Naive thymus-derived CD8-positive, alpha-beta T cell (primary cell): ENCODE measurements at regions not wholly inside any gene's neighbourhood (a gene's known extent, or its start where the extent isn't known, plus 50 kb on each side); places are given as distances from the start of the nearest gene placed in this dataset.
A peak's percentile ranks its signal among the peaks of the same experiment; 100 is the strongest.
"Not testable (repeated sequence)": the region's sequence is repeated elsewhere in the genome, so short reads cannot be mapped to it uniquely, and the experiment has no call there.

Experiments
- ATAC-seq, 2 donors: fragments of 150-1000 bp; cut with Tn5 transposase in 1 of 2; sonication (Bioruptor Pico), chemical (Tn5 transposase) in 1 of 2; 1 replicate in 1 of 2; 2 replicates in 1 of 2; pipeline ENCODE4 v1.10.0; 2021; ENCODE audit warnings: mild to moderate bottlenecking in 2 of 2, moderate library complexity in 2 of 2
- POLR2A ChIA-PET: fragments of 350-600 bp; sonication (Branson Sonifier 250); formaldehyde crosslinking; loops from one replicate; lab custom pipeline; 2021; ENCODE audit warnings: antibody characterized with exemption; lab: Charles Lee
- DNase-seq, 10 donors: peaks; one replicate each; pipeline versions ENCODE4 v3.0.0 to v3.0.0-alpha.2; 2020 to 2022
- H3K27ac Mint-ChIP-seq, 10 donors: one replicate each; pipeline ENCODE4 v1.8.0; 2020 to 2022; ENCODE audit warnings: mild to moderate bottlenecking in 10 of 10, mixed read lengths in 10 of 10, moderate library complexity in 4 of 10, inconsistent platforms in 1 of 10
- H3K27me3 Mint-ChIP-seq, 5 donors: one replicate each; pipeline ENCODE4 v1.8.0; 2021 to 2022; ENCODE audit warnings: mixed read lengths in 5 of 5
- H3K36me3 Mint-ChIP-seq, 3 donors: one replicate each; pipeline ENCODE4 v1.8.0; 2020 to 2022; ENCODE audit warnings: mixed read lengths in 3 of 3, mild to moderate bottlenecking in 2 of 3, inconsistent platforms in 1 of 3
- H3K4me1 Mint-ChIP-seq, 4 donors: one replicate each; pipeline ENCODE4 v1.8.0; 2021 to 2022; ENCODE audit warnings: mixed read lengths in 4 of 4
- H3K4me3 Mint-ChIP-seq, 10 donors: one replicate each; pipeline ENCODE4 v1.8.0; 2020 to 2022; ENCODE audit warnings: mild to moderate bottlenecking in 10 of 10, mixed read lengths in 10 of 10, moderate library complexity in 6 of 10, inconsistent platforms in 1 of 10
- H3K9me3 Mint-ChIP-seq, 9 donors: one replicate each; pipeline ENCODE4 v1.8.0; 2020 to 2022; ENCODE audit warnings: mixed read lengths in 9 of 9, mild to moderate bottlenecking in 3 of 9, inconsistent platforms in 1 of 9, moderate library complexity in 1 of 9

- peak in 1 of 10 donors; percentile 20 for DNase-seq
- peaks cover 0 to 33% (median 7%) of the 10 kb centered on the region in 9 donors for H3K9me3 Mint-ChIP-seq
- H3K4me3 Mint-ChIP-seq, result peak overlapping the region in 3 of 10 donors; percentile 9 to 46 (median 22)
- H3K36me3 Mint-ChIP-seq, result peaks cover 0 to 8% (median 2%) of the 10 kb centered on the region in 3 donors
- POLR2A ChIA-PET, result no interaction called here
- peak overlapping the region in 5 of 10 donors; percentile 42 to 85 (median 76) for H3K27ac Mint-ChIP-seq
- ATAC-seq, result peak in 1 of 2 donors; percentile 54
- no peaks in the 10 kb centered on the region for H3K27me3 Mint-ChIP-seq
- H3K4me1 Mint-ChIP-seq, result peaks cover 3 to 13% (median 7%) of the 10 kb centered on the region in 4 donors
Observed at GRCh38 chr21:21997390-21998333, 999.5 kb downstream of the NCAM2 start.

- H3K9me3 Mint-ChIP-seq, result peaks cover 0 to 16% (median 0%) of the 10 kb centered on the region in 9 donors
- DNase-seq (no peak), ATAC-seq (no peak)
- H3K27ac Mint-ChIP-seq, result no peak overlapping the region
- no peak overlapping the region for H3K4me3 Mint-ChIP-seq
- H3K27me3 Mint-ChIP-seq, result no peaks in the 10 kb centered on the region
- H3K36me3 Mint-ChIP-seq, result no peaks in the 10 kb centered on the region
- H3K4me1 Mint-ChIP-seq, result no peaks in the 10 kb centered on the region
- POLR2A ChIA-PET, result no interaction called here
Observed at GRCh38 chr21:22019766-22020165, 1021.6 kb downstream of the NCAM2 start.

GRCh38 chr21:22020221-22020620, 1022.0 kb downstream of the NCAM2 start:
- no peak overlapping the region for H3K4me3 Mint-ChIP-seq
- no peaks in the 10 kb centered on the region for H3K4me1 Mint-ChIP-seq

GRCh38 chr21:22023896-22024295, 1025.7 kb downstream of the NCAM2 start:
- not testable (repeated sequence) for H3K9me3 Mint-ChIP-seq, H3K27ac Mint-ChIP-seq

More at GRCh38 chr21:22020221-22020620, 1022.0 kb downstream of the NCAM2 start:
- Mint-ChIP-seq H3K27me3 (no peaks in the 10 kb centered on the region), H3K9me3 (peaks cover 0 to 14% (median 0%) of the 10 kb centered on the region in 9 donors), H3K27ac (no peak overlapping the region), H3K36me3 (no peaks in the 10 kb centered on the region)
- ATAC-seq (no peak), DNase-seq (no peak)
- POLR2A ChIA-PET, result no interaction called here

GRCh38 chr21:22044431-22044830, 1046.2 kb downstream of the NCAM2 start:
- Mint-ChIP-seq H3K36me3 (no peaks in the 10 kb centered on the region), H3K27ac (no peak overlapping the region), H3K4me3 (no peak overlapping the region), H3K9me3 (peaks cover 0 to 5% (median 1%) of the 10 kb centered on the region in 9 donors), H3K27me3 (no peaks in the 10 kb centered on the region), H3K4me1 (no peaks in the 10 kb centered on the region)
- DNase-seq, result no peak
- POLR2A ChIA-PET, result no interaction called here
- no peak for ATAC-seq

More at GRCh38 chr21:22023896-22024295, 1025.7 kb downstream of the NCAM2 start:
- H3K4me3 Mint-ChIP-seq, H3K4me1 Mint-ChIP-seq, H3K36me3 Mint-ChIP-seq, POLR2A ChIA-PET, H3K27me3 Mint-ChIP-seq, ATAC-seq, DNase-seq: not testable (repeated sequence)

- peaks cover 0 to 5% (median 0%) of the 10 kb centered on the region in 9 donors for H3K9me3 Mint-ChIP-seq
- DNase-seq (no peak), ATAC-seq (no peak)
- no peaks in the 10 kb centered on the region for H3K36me3 Mint-ChIP-seq
- H3K4me1 Mint-ChIP-seq, result no peaks in the 10 kb centered on the region
- H3K27ac Mint-ChIP-seq, result no peak overlapping the region
- POLR2A ChIA-PET, result no interaction called here
- no peak overlapping the region for H3K4me3 Mint-ChIP-seq
- no peaks in the 10 kb centered on the region for H3K27me3 Mint-ChIP-seq
Observed at GRCh38 chr21:22046576-22046975, 1048.4 kb downstream of the NCAM2 start.

- Mint-ChIP-seq H3K27ac (no peak overlapping the region), H3K27me3 (no peaks in the 10 kb centered on the region), H3K9me3 (peaks cover 0 to 9% (median 0%) of the 10 kb centered on the region in 9 donors), H3K4me3 (no peak overlapping the region), H3K36me3 (peaks cover 0 to 5% (median 0%) of the 10 kb centered on the region in 3 donors), H3K4me1 (no peaks in the 10 kb centered on the region)
- POLR2A ChIA-PET, result no interaction called here
- DNase-seq (no peak), ATAC-seq (no peak)
Observed at GRCh38 chr21:22056904-22057303, 1058.7 kb downstream of the NCAM2 start.

GRCh38 chr21:22062472-22063139, 1064.4 kb downstream of the NCAM2 start:
- Mint-ChIP-seq H3K9me3 (peaks cover 0 to 11% (median 1%) of the 10 kb centered on the region in 9 donors), H3K4me3 (no peak overlapping the region), H3K27me3 (no peaks in the 10 kb centered on the region), H3K4me1 (no peaks in the 10 kb centered on the region), H3K36me3 (peaks cover 0 to 5% (median 0%) of the 10 kb centered on the region in 3 donors), H3K27ac (no peak overlapping the region)
- no peak for ATAC-seq
- DNase-seq, result no peak
- POLR2A ChIA-PET, result no interaction called here

GRCh38 chr21:22063140-22063539, 1064.9 kb downstream of the NCAM2 start:
- POLR2A ChIA-PET, result no interaction called here
- no peaks in the 10 kb centered on the region for H3K4me1 Mint-ChIP-seq
- H3K36me3 Mint-ChIP-seq, result peaks cover 0 to 5% (median 0%) of the 10 kb centered on the region in 3 donors
- ATAC-seq, result no peak
- DNase-seq, result no peak
- no peak overlapping the region for H3K4me3 Mint-ChIP-seq
- no peak overlapping the region for H3K27ac Mint-ChIP-seq
- H3K27me3 Mint-ChIP-seq, result no peaks in the 10 kb centered on the region
- H3K9me3 Mint-ChIP-seq, result peaks cover 0 to 11% (median 1%) of the 10 kb centered on the region in 9 donors

GRCh38 chr21:22076471-22076870, 1078.3 kb downstream of the NCAM2 start:
- POLR2A ChIA-PET, result no interaction called here
- no peak for DNase-seq
- no peak overlapping the region for H3K4me3 Mint-ChIP-seq
- H3K27me3 Mint-ChIP-seq, result no peaks in the 10 kb centered on the region
- H3K36me3 Mint-ChIP-seq, result peaks cover 0 to 8% (median 1%) of the 10 kb centered on the region in 3 donors
- peaks cover 0 to 15% (median 4%) of the 10 kb centered on the region in 9 donors for H3K9me3 Mint-ChIP-seq
- H3K4me1 Mint-ChIP-seq, result no peaks in the 10 kb centered on the region
- ATAC-seq, result no peak
- no peak overlapping the region for H3K27ac Mint-ChIP-seq

GRCh38 chr21:22083899-22084298, 1085.7 kb downstream of the NCAM2 start:
- H3K9me3 Mint-ChIP-seq, result peaks cover 0 to 19% (median 5%) of the 10 kb centered on the region in 9 donors
- no peaks in the 10 kb centered on the region for H3K4me1 Mint-ChIP-seq
- H3K27me3 Mint-ChIP-seq, result no peaks in the 10 kb centered on the region
- H3K4me3 Mint-ChIP-seq, result no peak overlapping the region
- ATAC-seq (no peak), DNase-seq (no peak)
- H3K36me3 Mint-ChIP-seq, result peaks cover 0 to 8% (median 2%) of the 10 kb centered on the region in 3 donors
- no peak overlapping the region for H3K27ac Mint-ChIP-seq
- POLR2A ChIA-PET, result no interaction called here

- no peaks in the 10 kb centered on the region for H3K27me3 Mint-ChIP-seq
- no peak for DNase-seq
- H3K27ac Mint-ChIP-seq, result no peak overlapping the region
- H3K4me3 Mint-ChIP-seq, result no peak overlapping the region
- peaks cover 0 to 8% (median 0%) of the 10 kb centered on the region in 9 donors for H3K9me3 Mint-ChIP-seq
- no peak for ATAC-seq
- H3K36me3 Mint-ChIP-seq, result no peaks in the 10 kb centered on the region
- no peaks in the 10 kb centered on the region for H3K4me1 Mint-ChIP-seq
- POLR2A ChIA-PET, result no interaction called here
Observed at GRCh38 chr21:22096314-22096713, 1098.1 kb downstream of the NCAM2 start.
